PFSK-1 (cell line): ENCODE measurements at regions not wholly inside any gene's neighbourhood (a gene's known extent, or its start where the extent isn't known, plus 50 kb on each side); places are given as distances from the start of the nearest gene placed in this dataset.

Experiments
- FOXP2 ChIP-seq: optimal IDR thresholded peaks from 2 replicates; pipeline ENCODE3; 2011; ENCODE audit warnings: borderline replicate concordance, control low read depth, inconsistent platforms; ENCODE audit not compliant: insufficient read depth; ENCODE audit errors: extremely low read length, extremely low read depth
- POLR2AphosphoS5 ChIP-seq: IDR thresholded peaks from 2 replicates; pipeline ENCODE4 v1.6.1; 2012; ENCODE audit warnings: low read depth, mild to moderate bottlenecking, control low read depth, low read length, moderate library complexity
- REST ChIP-seq, 2 experiments: IDR thresholded peaks; 2 replicates each; pipeline versions ENCODE4 v1.6.1 to v1.8.0; 2011 to 2012; ENCODE audit warnings: low read depth in 2 of 2, low read length in 2 of 2, control low read depth in 1 of 2, inconsistent platforms in 1 of 2, mild to moderate bottlenecking in 1 of 2, moderate library complexity in 1 of 2; ENCODE audit not compliant: insufficient read depth in 1 of 2
- SIN3A ChIP-seq: IDR thresholded peaks from 2 replicates; pipeline ENCODE4 v1.6.1; 2012; ENCODE audit warnings: mild to moderate bottlenecking, low read length, moderate library complexity, borderline replicate concordance; ENCODE audit not compliant: insufficient read depth
- TAF1 ChIP-seq: IDR thresholded peaks from 2 replicates; pipeline ENCODE4 v1.6.1; 2012; ENCODE audit warnings: low read length, control low read depth, borderline replicate concordance; ENCODE audit not compliant: insufficient read depth

GRCh38 chr4:32748498-32748897 lies 2028.3 kb downstream of the PCDH7 start:
- TF ChIP-seq TAF1 (no peak), FOXP2 (no peak), REST (IDR thresholded peaks at IDR 0.05; ENCODE audit: insufficient read depth in 1 of 2, low read depth in 2 of 2, low read length in 2 of 2) (no peak), SIN3A (no peak), POLR2AphosphoS5 (no peak)

- TF ChIP-seq TAF1 (no peak), FOXP2 (no peak), POLR2AphosphoS5 (no peak), SIN3A (no peak), REST (IDR thresholded peaks at IDR 0.05; ENCODE audit: insufficient read depth in 1 of 2, low read depth in 2 of 2, low read length in 2 of 2) (no peak)
Observed at GRCh38 chr4:32752962-32753361, 2032.8 kb downstream of the PCDH7 start.

GRCh38 chr4:32768664-32769389 lies 2048.7 kb downstream of the PCDH7 start:
- TF ChIP-seq TAF1 (no peak), FOXP2 (no peak), SIN3A (no peak)

GRCh38 chr4:32771491-32771890 lies 2051.3 kb downstream of the PCDH7 start:
- TF ChIP-seq REST (IDR thresholded peaks at IDR 0.05; ENCODE audit: insufficient read depth in 1 of 2, low read depth in 2 of 2, low read length in 2 of 2): no peak
- TF ChIP-seq FOXP2: no peak
- no peak for TF ChIP-seq SIN3A
- no peak for TF ChIP-seq POLR2AphosphoS5
- no peak for TF ChIP-seq TAF1

GRCh38 chr4:32775049-32775448 lies 2054.9 kb downstream of the PCDH7 start:
- TF ChIP-seq POLR2AphosphoS5 (no peak), SIN3A (no peak), FOXP2 (no peak), REST (IDR thresholded peaks at IDR 0.05; ENCODE audit: insufficient read depth in 1 of 2, low read depth in 2 of 2, low read length in 2 of 2) (no peak), TAF1 (no peak)
